GM23248 (cell line): ENCODE measurements at regions not wholly inside any gene's neighbourhood (a gene's known extent, or its start where the extent isn't known, plus 50 kb on each side); places are given as distances from the start of the nearest gene placed in this dataset.

Source experiments
- EZH2 ChIP-seq: fragments of 200-600 bp; sonication (generic); IDR thresholded peaks from 2 replicates; pipeline ENCODE4 v1.6.1; 2018; ENCODE audit warnings: antibody characterized with exemption, mild to moderate bottlenecking; ENCODE audit not compliant: insufficient read depth, poor library complexity, severe bottlenecking
- EZH2phosphoT487 ChIP-seq: fragments of 200-600 bp; sonication (generic); IDR thresholded peaks from 2 replicates; pipeline ENCODE4 v1.6.1; 2018; ENCODE audit warnings: antibody characterized with exemption, moderate library complexity, mild to moderate bottlenecking, low read depth; ENCODE audit not compliant: insufficient read depth

- no peak for TF ChIP-seq EZH2
- TF ChIP-seq EZH2phosphoT487: no peak
Observed at GRCh38 chr20:36104244-36104643, 50.3 kb upstream of the EPB41L1 start.
